GM20000 (cell line): ENCODE measurements at regions not wholly inside any gene's neighbourhood (a gene's known extent, or its start where the extent isn't known, plus 50 kb on each side); places are given as distances from the start of the nearest gene placed in this dataset.

Experiments
- DNase-seq: peaks from one replicate; pipeline ENCODE4 v3.0.0; 2012; ENCODE audit warnings: low spot score
- CTCF ChIP-seq: IDR thresholded peaks from 2 replicates; pipeline ENCODE4 v1.5.1; 2012; ENCODE audit warnings: mild to moderate bottlenecking, control low read depth; ENCODE audit errors: extremely low read depth, missing control alignments

GRCh38 chr1:59107516-59107915 is 189.4 kb upstream of the FGGY start:
- DNase-seq, result no peak
- no peak for TF ChIP-seq CTCF

GRCh38 chr1:59107916-59108315 is 189.0 kb upstream of the FGGY start:
- TF ChIP-seq CTCF, result no peak
- DNase-seq, result no peak

- no peak for TF ChIP-seq CTCF
- DNase-seq, result no peak
Observed at GRCh38 chr1:59108481-59109317, 188.2 kb upstream of the FGGY start.

- DNase-seq, result no peak
- no peak for TF ChIP-seq CTCF
Observed at GRCh38 chr1:59110271-59110670, 186.6 kb upstream of the FGGY start.

- TF ChIP-seq CTCF, result no peak
Observed at GRCh38 chr1:59113876-59114457, 182.9 kb upstream of the FGGY start.

GRCh38 chr1:59115865-59116264 is 181.0 kb upstream of the FGGY start:
- no peak for TF ChIP-seq CTCF

More at GRCh38 chr1:59113876-59114457, 182.9 kb upstream of the FGGY start:
- DNase-seq, result no peak

GRCh38 chr1:59116920-59117542 is 179.9 kb upstream of the FGGY start:
- no peak for DNase-seq
- TF ChIP-seq CTCF, result no peak

More at GRCh38 chr1:59115865-59116264, 181.0 kb upstream of the FGGY start:
- no peak for DNase-seq
